Astrocyte (in vitro differentiated cells and primary cell): ENCODE measurements at regions not wholly inside any gene's neighbourhood (a gene's known extent, or its start where the extent isn't known, plus 50 kb on each side); places are given as distances from the start of the nearest gene placed in this dataset.
"Not testable (repeated sequence)": the region's sequence is repeated elsewhere in the genome, so short reads cannot be mapped to it uniquely, and the experiment has no call there.

Experiments used
- EZH2 ChIP-seq: IDR thresholded peaks from 2 replicates; pipeline ENCODE4 v1.6.1; 2012; ENCODE audit warnings: mild to moderate bottlenecking, low read length, inconsistent platforms; ENCODE audit not compliant: insufficient read depth
- TF ChIP-seq, protein P1 (sequence below): IDR thresholded peaks from 2 replicates; pipeline ENCODE4 v1.5.1; 2011; ENCODE audit warnings: low read depth, mild to moderate bottlenecking, inconsistent platforms, low read length, moderate library complexity; ENCODE audit not compliant: insufficient read depth

- TF ChIP-seq, protein P1, sequence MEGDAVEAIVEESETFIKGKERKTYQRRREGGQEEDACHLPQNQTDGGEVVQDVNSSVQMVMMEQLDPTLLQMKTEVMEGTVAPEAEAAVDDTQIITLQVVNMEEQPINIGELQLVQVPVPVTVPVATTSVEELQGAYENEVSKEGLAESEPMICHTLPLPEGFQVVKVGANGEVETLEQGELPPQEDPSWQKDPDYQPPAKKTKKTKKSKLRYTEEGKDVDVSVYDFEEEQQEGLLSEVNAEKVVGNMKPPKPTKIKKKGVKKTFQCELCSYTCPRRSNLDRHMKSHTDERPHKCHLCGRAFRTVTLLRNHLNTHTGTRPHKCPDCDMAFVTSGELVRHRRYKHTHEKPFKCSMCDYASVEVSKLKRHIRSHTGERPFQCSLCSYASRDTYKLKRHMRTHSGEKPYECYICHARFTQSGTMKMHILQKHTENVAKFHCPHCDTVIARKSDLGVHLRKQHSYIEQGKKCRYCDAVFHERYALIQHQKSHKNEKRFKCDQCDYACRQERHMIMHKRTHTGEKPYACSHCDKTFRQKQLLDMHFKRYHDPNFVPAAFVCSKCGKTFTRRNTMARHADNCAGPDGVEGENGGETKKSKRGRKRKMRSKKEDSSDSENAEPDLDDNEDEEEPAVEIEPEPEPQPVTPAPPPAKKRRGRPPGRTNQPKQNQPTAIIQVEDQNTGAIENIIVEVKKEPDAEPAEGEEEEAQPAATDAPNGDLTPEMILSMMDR: not testable (repeated sequence)
- not testable (repeated sequence) for TF ChIP-seq EZH2
These were observed 89.5 kb upstream of the MXRA5 start for GRCh38 chrX:3435916-3436315.
